ENCODE measurements at regions not wholly inside any gene's neighbourhood (a gene's known extent, or its start where the extent isn't known, plus 50 kb on each side); places are given as distances from the start of the nearest gene placed in this dataset.

DNA sequence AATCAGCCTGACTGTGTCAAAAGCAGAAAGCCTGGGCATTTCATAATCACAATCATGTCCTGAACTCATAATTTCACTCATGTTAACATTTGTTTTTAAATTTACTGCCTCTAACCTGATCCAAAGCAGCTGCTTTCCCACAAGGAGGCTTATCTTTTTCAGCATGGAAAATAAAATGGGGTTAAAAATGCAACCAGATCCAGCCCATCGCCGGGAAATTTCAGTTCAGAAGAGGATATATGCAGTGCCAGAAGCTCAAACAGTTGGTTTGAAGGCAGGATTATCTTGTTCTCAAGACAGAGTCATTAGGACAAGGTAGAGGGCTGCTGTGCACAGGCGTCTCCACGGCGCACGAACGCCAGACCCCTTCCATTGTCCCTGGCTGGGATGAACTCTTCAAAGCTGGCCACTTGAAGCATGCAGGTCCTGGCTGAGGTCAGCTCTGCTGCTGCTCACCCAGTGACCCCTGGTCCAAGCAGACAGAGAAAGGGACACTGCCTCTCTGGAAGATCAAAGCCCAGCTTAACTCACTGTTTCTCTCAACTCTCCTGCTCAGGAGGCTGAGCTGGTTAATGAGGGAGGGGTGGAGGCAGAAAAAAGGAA, 191.1 kb upstream of the HEY2 start:
- TF ChIP-seq FOSL2 (IDR thresholded peaks at IDR 0.05; ENCODE audit: borderline replicate concordance, low read depth) (no peak), EP300 (IDR thresholded peaks at IDR 0.05; ENCODE audit: borderline replicate concordance in 1 of 2, low read depth in 1 of 2, low read length in 1 of 2) (no peak), EZH2phosphoT487 (IDR thresholded peaks at IDR 0.05; ENCODE audit: borderline replicate concordance, low read depth) (no peak), CHD2 (IDR thresholded peaks at IDR 0.05; ENCODE audit: low read length, partially characterized antibody) (no peak), TAF1 (IDR thresholded peaks at IDR 0.05; ENCODE audit: borderline replicate concordance, low read depth, low read length) (no peak), RCOR1 (IDR thresholded peaks at IDR 0.05; ENCODE audit: low read length) (no peak), FOXM1 (IDR thresholded peaks at IDR 0.05; ENCODE audit: low read depth) (no peak), MXI1 (IDR thresholded peaks at IDR 0.05; ENCODE audit: low read depth, low read length) (no peak), YY1 (IDR thresholded peaks at IDR 0.05; ENCODE audit: low read depth) (no peak), MEF2A (IDR thresholded peaks at IDR 0.05; ENCODE audit: borderline replicate concordance, low read depth) (no peak), NRF1 (IDR thresholded peaks at IDR 0.05; ENCODE audit: low read depth, low read length) (no peak), GABPA (IDR thresholded peaks at IDR 0.05; ENCODE audit: low read depth) (no peak), TEAD4 (IDR thresholded peaks at IDR 0.05; ENCODE audit: borderline replicate concordance, insufficient read depth) (no peak)
- TF ChIP-seq, protein P1, sequence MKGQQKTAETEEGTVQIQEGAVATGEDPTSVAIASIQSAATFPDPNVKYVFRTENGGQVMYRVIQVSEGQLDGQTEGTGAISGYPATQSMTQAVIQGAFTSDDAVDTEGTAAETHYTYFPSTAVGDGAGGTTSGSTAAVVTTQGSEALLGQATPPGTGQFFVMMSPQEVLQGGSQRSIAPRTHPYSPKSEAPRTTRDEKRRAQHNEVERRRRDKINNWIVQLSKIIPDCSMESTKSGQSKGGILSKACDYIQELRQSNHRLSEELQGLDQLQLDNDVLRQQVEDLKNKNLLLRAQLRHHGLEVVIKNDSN (IDR thresholded peaks at IDR 0.05; ENCODE audit: borderline replicate concordance, low read depth) = no peak
- TF ChIP-seq, protein P2, sequence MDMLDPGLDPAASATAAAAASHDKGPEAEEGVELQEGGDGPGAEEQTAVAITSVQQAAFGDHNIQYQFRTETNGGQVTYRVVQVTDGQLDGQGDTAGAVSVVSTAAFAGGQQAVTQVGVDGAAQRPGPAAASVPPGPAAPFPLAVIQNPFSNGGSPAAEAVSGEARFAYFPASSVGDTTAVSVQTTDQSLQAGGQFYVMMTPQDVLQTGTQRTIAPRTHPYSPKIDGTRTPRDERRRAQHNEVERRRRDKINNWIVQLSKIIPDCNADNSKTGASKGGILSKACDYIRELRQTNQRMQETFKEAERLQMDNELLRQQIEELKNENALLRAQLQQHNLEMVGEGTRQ (IDR thresholded peaks at IDR 0.05; ENCODE audit: borderline replicate concordance, low read depth, low read length) = no peak
- TF ChIP-seq, protein P3, sequence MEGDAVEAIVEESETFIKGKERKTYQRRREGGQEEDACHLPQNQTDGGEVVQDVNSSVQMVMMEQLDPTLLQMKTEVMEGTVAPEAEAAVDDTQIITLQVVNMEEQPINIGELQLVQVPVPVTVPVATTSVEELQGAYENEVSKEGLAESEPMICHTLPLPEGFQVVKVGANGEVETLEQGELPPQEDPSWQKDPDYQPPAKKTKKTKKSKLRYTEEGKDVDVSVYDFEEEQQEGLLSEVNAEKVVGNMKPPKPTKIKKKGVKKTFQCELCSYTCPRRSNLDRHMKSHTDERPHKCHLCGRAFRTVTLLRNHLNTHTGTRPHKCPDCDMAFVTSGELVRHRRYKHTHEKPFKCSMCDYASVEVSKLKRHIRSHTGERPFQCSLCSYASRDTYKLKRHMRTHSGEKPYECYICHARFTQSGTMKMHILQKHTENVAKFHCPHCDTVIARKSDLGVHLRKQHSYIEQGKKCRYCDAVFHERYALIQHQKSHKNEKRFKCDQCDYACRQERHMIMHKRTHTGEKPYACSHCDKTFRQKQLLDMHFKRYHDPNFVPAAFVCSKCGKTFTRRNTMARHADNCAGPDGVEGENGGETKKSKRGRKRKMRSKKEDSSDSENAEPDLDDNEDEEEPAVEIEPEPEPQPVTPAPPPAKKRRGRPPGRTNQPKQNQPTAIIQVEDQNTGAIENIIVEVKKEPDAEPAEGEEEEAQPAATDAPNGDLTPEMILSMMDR (IDR thresholded peaks at IDR 0.05) = no peak
- TF ChIP-seq, protein P4, sequence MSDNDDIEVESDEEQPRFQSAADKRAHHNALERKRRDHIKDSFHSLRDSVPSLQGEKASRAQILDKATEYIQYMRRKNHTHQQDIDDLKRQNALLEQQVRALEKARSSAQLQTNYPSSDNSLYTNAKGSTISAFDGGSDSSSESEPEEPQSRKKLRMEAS (IDR thresholded peaks at IDR 0.05; ENCODE audit: low read depth) = no peak
- H3K27me3 ChIP-seq (ENCODE audit: insufficient read depth) = no peaks in the 10 kb centered on the region
- H4K20me1 ChIP-seq (ENCODE audit: insufficient read depth) = no peaks in the 10 kb centered on the region
- no peak overlapping the region for H2AFZ ChIP-seq (ENCODE audit: low read depth)
- no peak for DNase-seq
- H3K4me2 ChIP-seq = no peak overlapping the region
- POLR2A ChIA-PET = no interaction called here
- WGBS (ENCODE audit: low lambda C conversion rate) = 22% methylated on average over 7 of the region's 7 CpGs
- H3K79me2 ChIP-seq (ENCODE audit: insufficient read depth) = no peaks in the 10 kb centered on the region
- H3K9me2 ChIP-seq = no peaks in the 10 kb centered on the region
- H3K27ac ChIP-seq (ENCODE audit: low read depth in 2 of 2, low read length in 1 of 2) = no peak overlapping the region
- no peaks in the 10 kb centered on the region for H3K4me1 ChIP-seq (ENCODE audit: control insufficient read depth in 1 of 2, insufficient read depth in 2 of 2, low read depth in 1 of 2, low read length in 1 of 2)
- H3K4me3 ChIP-seq (ENCODE audit: low read depth in 2 of 2, low read length in 1 of 2) = no peak overlapping the region
- CTCF ChIA-PET = no interaction called here
- no peaks in the 10 kb centered on the region for H3K36me3 ChIP-seq (replicated peaks in 1 of 2; ENCODE audit: control insufficient read depth in 1 of 2, insufficient read depth in 2 of 2, low read length in 1 of 2)
- H3K9ac ChIP-seq = no peak overlapping the region
- H3K9me3 ChIP-seq = no peaks in the 10 kb centered on the region
- H3F3A ChIP-seq (replicated peaks; ENCODE audit: insufficient read depth) = no peaks in the 10 kb centered on the region
